IMR-90 (cell line): ENCODE measurements at regions not wholly inside any gene's neighbourhood (a gene's known extent, or its start where the extent isn't known, plus 50 kb on each side); places are given as distances from the start of the nearest gene placed in this dataset.

ENCODE experiments used
- ATAC-seq: fragments of 200-7000 bp; cut with Tn5 transposase; 2 replicates; pipeline ENCODE4 v1.9.1; 2020; ENCODE audit warnings: low read depth, mild to moderate bottlenecking, moderate library complexity
- BruUV-seq: library from RNA; stranded (reverse); fragments of 400-500 nt; replicated peaks from 2 replicates; lab custom pipeline; 2021; lab: Mats Ljungman, UMichigan
- CTCF ChIA-PET: fragments of 300-600 bp; formaldehyde crosslinking; extraction: SDS; loops from one replicate; lab custom pipeline; 2021; ENCODE audit warnings: antibody characterized with exemption; lab: Yijun Ruan, JAX
- POLR2A ChIA-PET: fragments of 300-600 bp; sonication (Branson Sonifier 250); formaldehyde crosslinking; loops from one replicate; lab custom pipeline; 2022; ENCODE audit warnings: antibody characterized with exemption; ENCODE audit not compliant: unreplicated experiment; lab: Charles Lee
- DNase-seq: peaks from one replicate; pipeline ENCODE4 v3.0.0; 2013
- H2AFZ ChIP-seq: replicated peaks from 2 replicates; pipeline ENCODE3; 2013; ENCODE audit warnings: low read length, mild to moderate bottlenecking; ENCODE audit not compliant: poor library complexity
- H2AK5ac ChIP-seq: 2 replicates; pipeline ENCODE4 v1.6.1; 2013; ENCODE audit warnings: low read depth, low read length, inconsistent platforms
- H2AK9ac ChIP-seq: replicated peaks from 2 replicates; pipeline ENCODE3; 2013; ENCODE audit warnings: mild to moderate bottlenecking, low read depth, low read length, moderate library complexity; ENCODE audit not compliant: poor library complexity
- H2BK120ac ChIP-seq: 2 replicates; pipeline ENCODE4 v1.6.1; 2013; ENCODE audit warnings: low read depth, low read length, inconsistent platforms
- H2BK15ac ChIP-seq: 3 replicates; pipeline ENCODE4 v1.6.1; 2013; ENCODE audit warnings: low read depth, low read length, inconsistent platforms
- H2BK20ac ChIP-seq: 2 replicates; pipeline ENCODE4 v1.6.1; 2013; ENCODE audit warnings: low read depth, mild to moderate bottlenecking, inconsistent platforms, low read length, moderate library complexity
- H2BK5ac ChIP-seq: 2 replicates; pipeline ENCODE4 v1.6.1; 2013; ENCODE audit warnings: mild to moderate bottlenecking, low read depth, low read length, inconsistent platforms; ENCODE audit not compliant: poor library complexity, severe bottlenecking
- H3K14ac ChIP-seq: replicated peaks from 2 replicates; pipeline ENCODE4 v1.6.1; 2013; ENCODE audit warnings: low read depth, low read length, inconsistent platforms
- H3K18ac ChIP-seq: 2 replicates; pipeline ENCODE4 v1.6.1; 2013; ENCODE audit warnings: low read depth, low read length, control low read depth
- H3K23ac ChIP-seq: 2 replicates; pipeline ENCODE4 v1.6.1; 2013; ENCODE audit warnings: low read depth, low read length, inconsistent platforms
- H3K27ac ChIP-seq: 2 replicates; pipeline ENCODE4 v1.5.1; 2013; ENCODE audit warnings: mild to moderate bottlenecking, control low read depth, low read length; ENCODE audit not compliant: insufficient read depth
- H3K27me3 ChIP-seq: 2 replicates; pipeline ENCODE4 v1.6.1; 2013; ENCODE audit warnings: low read length; ENCODE audit not compliant: control insufficient read depth, insufficient read depth
- H3K36me3 ChIP-seq: 2 replicates; pipeline ENCODE4 v1.6.1; 2013; ENCODE audit warnings: low read length, mixed read lengths; ENCODE audit not compliant: control insufficient read depth, insufficient read depth
- H3K4ac ChIP-seq: 2 replicates; pipeline ENCODE4 v1.6.1; 2013; ENCODE audit warnings: low read depth, low read length, inconsistent platforms
- H3K4me1 ChIP-seq: 2 replicates; pipeline ENCODE4 v1.6.1; 2013; ENCODE audit warnings: low read length, mixed read lengths; ENCODE audit not compliant: control insufficient read depth, insufficient read depth
- H3K4me2 ChIP-seq: 2 replicates; pipeline ENCODE4 v1.6.1; 2013; ENCODE audit warnings: low read depth, mild to moderate bottlenecking, control low read depth, low read length, moderate library complexity
- H3K4me3 ChIP-seq: 2 replicates; pipeline ENCODE4 v1.5.1; 2013; ENCODE audit warnings: low read depth, mild to moderate bottlenecking, control low read depth, low read length, moderate library complexity; ENCODE audit not compliant: insufficient read depth
- H3K56ac ChIP-seq: 2 replicates; pipeline ENCODE4 v1.6.1; 2013; ENCODE audit warnings: low read length, inconsistent platforms; ENCODE audit not compliant: insufficient read depth; ENCODE audit errors: extremely low read depth
- H3K79me1 ChIP-seq, 2 experiments: 2 replicates each; pipeline ENCODE4 v1.6.1; 2013; ENCODE audit warnings: low read length in 2 of 2, inconsistent platforms in 1 of 2, low read depth in 1 of 2
- H3K9ac ChIP-seq: 2 replicates; pipeline ENCODE4 v1.6.1; 2013; ENCODE audit warnings: low read depth, low read length, control low read depth
- H3K9me1 ChIP-seq: 2 replicates; pipeline ENCODE4 v1.6.1; 2013; ENCODE audit warnings: low read length, inconsistent platforms; ENCODE audit not compliant: insufficient read depth
- H3K9me3 ChIP-seq: 2 replicates; pipeline ENCODE4 v1.6.1; 2013; ENCODE audit warnings: low read length; ENCODE audit not compliant: control insufficient read depth, insufficient read depth
- H4K20me1 ChIP-seq: 2 replicates; pipeline ENCODE4 v1.6.1; 2013; ENCODE audit warnings: low read length, inconsistent platforms; ENCODE audit not compliant: insufficient read depth
- H4K5ac ChIP-seq: 2 replicates; pipeline ENCODE4 v1.6.1; 2013; ENCODE audit warnings: mild to moderate bottlenecking, low read depth, low read length, control low read depth
- H4K8ac ChIP-seq, 2 experiments: 2 replicates each; pipeline ENCODE4 v1.6.1; 2013; ENCODE audit warnings: low read depth in 2 of 2, low read length in 2 of 2, control low read depth in 1 of 2, inconsistent platforms in 1 of 2
- H4K91ac ChIP-seq: 2 replicates; pipeline ENCODE4 v1.6.1; 2013; ENCODE audit warnings: low read depth, low read length, inconsistent platforms; ENCODE audit not compliant: insufficient read depth
- BHLHE40 ChIP-seq: fragments of 150-350 bp; IDR thresholded peaks from 2 replicates; pipeline ENCODE4 v1.6.1; 2016; ENCODE audit warnings: mild to moderate bottlenecking, low read depth, low read length
- CEBPB ChIP-seq: IDR thresholded peaks from 2 replicates; pipeline ENCODE4 v1.6.1; 2012; ENCODE audit warnings: low read depth, low read length, improper control_type of control experiment
- CHD1 ChIP-seq: IDR thresholded peaks from 2 replicates; pipeline ENCODE4 v1.6.1; 2012; ENCODE audit warnings: low read depth, low read length, improper control_type of control experiment
- CTCF ChIP-seq: conservative IDR thresholded peaks from 2 replicates; pipeline ENCODE4 v1.5.1; 2012; ENCODE audit warnings: mild to moderate bottlenecking, low read depth, low read length, improper control_type of control experiment
- ELK1 ChIP-seq: fragments of 150-350 bp; IDR thresholded peaks from 2 replicates; pipeline ENCODE4 v1.6.1; 2016; ENCODE audit warnings: low read depth, mild to moderate bottlenecking, low read length, moderate library complexity, borderline replicate concordance
- FOS ChIP-seq: fragments of 150-350 bp; IDR thresholded peaks from 2 replicates; pipeline ENCODE4 v1.6.1; 2016; ENCODE audit warnings: low read depth, low read length
- MAFK ChIP-seq: IDR thresholded peaks from 2 replicates; pipeline ENCODE4 v1.6.1; 2012; ENCODE audit warnings: low read depth, low read length, improper control_type of control experiment
- MAZ ChIP-seq: IDR thresholded peaks from 2 replicates; pipeline ENCODE4 v1.6.1; 2012; ENCODE audit warnings: low read depth, mild to moderate bottlenecking, low read length, improper control_type of control experiment, moderate library complexity, borderline replicate concordance
- MXI1 ChIP-seq: IDR thresholded peaks from 2 replicates; pipeline ENCODE4 v1.6.1; 2012; ENCODE audit warnings: low read depth, mild to moderate bottlenecking, low read length, moderate library complexity, borderline replicate concordance
- POLR2A ChIP-seq: IDR thresholded peaks from 2 replicates; pipeline ENCODE4 v1.6.1; 2012; ENCODE audit warnings: mild to moderate bottlenecking, low read depth, low read length
- RAD21 ChIP-seq: IDR thresholded peaks from 2 replicates; pipeline ENCODE4 v1.6.1; 2012; ENCODE audit warnings: low read length, improper control_type of control experiment
- RCOR1 ChIP-seq: IDR thresholded peaks from 2 replicates; pipeline ENCODE4 v1.6.1; 2012; ENCODE audit warnings: mild to moderate bottlenecking, low read length, improper control_type of control experiment; ENCODE audit not compliant: insufficient replicate concordance
- RFX5 ChIP-seq: IDR thresholded peaks from 2 replicates; pipeline ENCODE4 v1.8.0; 2012; ENCODE audit warnings: low read depth, mild to moderate bottlenecking, low read length, moderate library complexity
- SMC3 ChIP-seq: fragments of 150-350 bp; IDR thresholded peaks from 2 replicates; pipeline ENCODE4 v1.6.1; 2016; ENCODE audit warnings: low read depth, mild to moderate bottlenecking, antibody characterized with exemption, low read length, moderate library complexity
- USF2 ChIP-seq: fragments of 150-350 bp; IDR thresholded peaks from 2 replicates; pipeline ENCODE4 v1.6.1; 2017; ENCODE audit warnings: mild to moderate bottlenecking, antibody characterized with exemption, low read length, low read depth
- WGBS, 2 experiments: methylation state at CpG; one replicate each; pipeline versions ENCODE4 v1.1.5 to v1.1.7; 2013; ENCODE audit warnings: missing lambda C conversion rate in 2 of 2; ENCODE audit not compliant: insufficient read length in 1 of 2; ENCODE audit errors: extremely low coverage in 2 of 2; 5-methylcytosine and 5-hydroxymethylcytosine counted together
- dilution Hi-C: fragments of 300-500 bp; cut with HindIII; formaldehyde crosslinking; loops from one replicate; pipeline ENCODE4 v1.14.3; 2018; ENCODE audit warnings: low sequenced_read_pairs; ENCODE audit not compliant: unreplicated experiment
- in situ Hi-C: fragments of 300-500 bp; cut with MboI; formaldehyde crosslinking; loops from 3 replicates; pipeline ENCODE4 v1.14.3; 2019; ENCODE audit warnings: low sequenced_read_pairs, inconsistent platforms, mixed read lengths
- intact Hi-C: fragments of 100-400 bp; cut with micrococcal nuclease; formaldehyde crosslinking; loops from 2 replicates; pipeline ENCODE4 v1.10.0; 2022

- H2BK20ac ChIP-seq = no peak overlapping the region
- no peak overlapping the region for H3K14ac ChIP-seq
- no peak overlapping the region for H3K4ac ChIP-seq
- H3K27me3 ChIP-seq = no peaks in the 10 kb centered on the region
- no peak overlapping the region for H4K8ac ChIP-seq
- no peak for TF ChIP-seq ELK1
- TF ChIP-seq RCOR1 = no peak
- no peak for TF ChIP-seq CHD1
- TF ChIP-seq MXI1 = no peak
- no peak for TF ChIP-seq MAZ
- TF ChIP-seq USF2 = no peak
- no peak for TF ChIP-seq SMC3
- TF ChIP-seq BHLHE40 = no peak
- no peak for TF ChIP-seq POLR2A
- no peak for TF ChIP-seq CEBPB
- no peak for TF ChIP-seq CTCF
- no peak for TF ChIP-seq FOS
- TF ChIP-seq RAD21 = no peak
- no peak for TF ChIP-seq MAFK
- TF ChIP-seq RFX5 = no peak
- no peak overlapping the region for H2BK120ac ChIP-seq
- no peak overlapping the region for H3K4me3 ChIP-seq
- no peak overlapping the region for H4K5ac ChIP-seq
- dilution Hi-C loops (loop anchor here (10.0 to 25.0 kb wide), 2 partner anchors 77 to 320 kb away; no protein-coding TSS in a partner anchor), in situ Hi-C loops (no loop called here), intact Hi-C loops (no loop called here)
- no peak overlapping the region for H3K9ac ChIP-seq
- H3K18ac ChIP-seq = no peak overlapping the region
- H3K36me3 ChIP-seq = no peaks in the 10 kb centered on the region
- H3K4me1 ChIP-seq = no peaks in the 10 kb centered on the region
- H3K9me3 ChIP-seq = peaks cover 7% of the 10 kb centered on the region
- no peak overlapping the region for H2AFZ ChIP-seq
- H2AK9ac ChIP-seq = no peak overlapping the region
- no peak overlapping the region for H2AK5ac ChIP-seq
- H4K20me1 ChIP-seq = no peaks in the 10 kb centered on the region
- ATAC-seq (no peak), DNase-seq (no peak)
- no peak overlapping the region for H3K27ac ChIP-seq
- no peak overlapping the region for H3K56ac ChIP-seq
- H3K9me1 ChIP-seq = no peaks in the 10 kb centered on the region
- H4K91ac ChIP-seq = no peak overlapping the region
- WGBS, 2 experiments = 71% methylated on average over 1 of the region's 5 CpGs; no CpG with 5 or more reads in 1 of the 2 experiments
- POLR2A ChIA-PET = no interaction called here
- no peak overlapping the region for H3K23ac ChIP-seq
- no peak overlapping the region for H2BK15ac ChIP-seq
- no peak overlapping the region for H3K4me2 ChIP-seq
- CTCF ChIA-PET = interaction anchor here (0.7 kb wide), 1 partner anchor 10 kb away, joined by 3 read pairs; no protein-coding TSS in a partner anchor
- no TSS peak for BruUV-seq
- H3K79me1 ChIP-seq = no peaks in the 10 kb centered on the region
- H2BK5ac ChIP-seq = no peak overlapping the region
Observed at GRCh38 chr20:4581838-4582237, 104.4 kb upstream of the PRNP start.
